ENCODE measurements at regions not wholly inside any gene's neighbourhood (a gene's known extent, or its start where the extent isn't known, plus 50 kb on each side); places are given as distances from the start of the nearest gene placed in this dataset.
"Not testable (repeated sequence)": the region's sequence is repeated elsewhere in the genome, so short reads cannot be mapped to it uniquely, and the experiment has no call there.

GRCh38 chr11:45016446-45016845 is 65.8 kb upstream of the TP53I11 start:
- TF ChIP-seq CTCF (IDR thresholded peaks at IDR 0.05); POLR2A (IDR thresholded peaks at IDR 0.05); POLR2AphosphoS5 (IDR thresholded peaks at IDR 0.05; ENCODE audit: insufficient read depth in 1 of 2, low read depth in 1 of 2): not testable (repeated sequence)
